HL-60/S4 treated with retinoic acid at 250 ng/mL for 4 days and 3 days (cell line): ENCODE measurements at regions not wholly inside any gene's neighbourhood (a gene's known extent, or its start where the extent isn't known, plus 50 kb on each side); places are given as distances from the start of the nearest gene placed in this dataset.
"Not testable (repeated sequence)": the region's sequence is repeated elsewhere in the genome, so short reads cannot be mapped to it uniquely, and the experiment has no call there.

ENCODE experiments used
- in situ Hi-C: fragments of 300-500 bp; cut with MboI; formaldehyde crosslinking; loops from 2 replicates; pipeline ENCODE4 v1.7.0; 2022; ENCODE audit warnings: low sequenced_read_pairs

DNA sequence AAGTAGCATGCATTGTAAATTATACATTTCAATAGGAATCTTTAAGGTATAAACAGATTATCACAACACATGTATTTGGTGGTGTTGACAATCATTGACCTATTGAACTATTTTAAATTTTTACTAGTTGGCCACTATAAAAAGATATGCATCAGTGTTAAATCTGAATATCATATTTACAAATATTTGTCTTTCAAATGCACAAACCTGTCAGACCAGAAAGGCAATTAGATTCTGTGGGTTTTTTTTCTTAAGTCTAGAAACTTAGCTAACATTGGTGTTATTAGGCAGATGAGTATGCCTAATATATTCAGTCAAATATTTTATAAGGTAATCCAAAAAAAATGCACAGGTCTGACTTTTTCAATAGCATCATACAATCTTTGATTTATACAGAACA, 241.4 kb upstream of the DGKB start:
- in situ Hi-C loops, result no loop called here

DNA sequence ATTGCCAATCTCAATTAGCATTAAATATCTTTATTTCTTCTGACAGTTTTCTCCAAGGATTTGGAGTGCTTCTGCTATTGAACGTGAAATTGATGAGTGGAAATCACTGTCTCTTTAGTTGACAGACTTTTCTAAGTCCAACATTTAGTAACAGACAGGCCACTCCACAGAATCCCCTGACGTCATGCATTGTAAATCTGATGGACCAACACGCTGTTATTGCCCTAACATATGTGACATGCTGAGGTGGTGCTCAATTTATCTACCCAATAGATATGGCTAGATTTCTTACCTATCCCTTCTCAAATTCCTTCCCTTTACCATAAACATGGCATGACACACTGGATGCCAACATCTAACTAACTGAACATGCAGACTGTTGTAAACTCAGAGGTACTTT, 240.6 kb upstream of the DGKB start:
- in situ Hi-C loops, result no loop called here

- in situ Hi-C loops, result no loop called here
Observed at GRCh38 chr7:15140431-15140830, 237.9 kb upstream of the DGKB start.

DNA sequence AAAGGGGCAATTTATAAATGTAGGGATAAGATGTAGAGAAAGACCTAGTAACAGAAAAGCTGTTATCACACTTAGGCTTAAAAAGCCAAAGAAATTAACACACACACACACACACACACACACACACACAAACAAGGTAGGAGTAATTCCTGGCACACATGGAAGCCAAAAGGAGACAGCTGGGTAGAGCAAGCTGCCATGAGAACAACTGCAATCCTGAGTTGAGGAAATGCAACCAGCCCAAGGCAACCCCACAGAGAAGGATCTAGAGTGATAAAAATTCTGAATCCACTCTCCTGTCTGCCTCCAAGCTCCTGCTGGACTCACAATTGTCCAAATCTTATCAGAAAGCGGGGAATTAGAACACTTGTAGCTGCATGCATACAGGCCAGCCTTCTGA, 229.1 kb upstream of the DGKB start:
- in situ Hi-C loops, result no loop called here

GRCh38 chr7:15130666-15131541, 228.4 kb upstream of the DGKB start:
- in situ Hi-C loops, result no loop called here

DNA sequence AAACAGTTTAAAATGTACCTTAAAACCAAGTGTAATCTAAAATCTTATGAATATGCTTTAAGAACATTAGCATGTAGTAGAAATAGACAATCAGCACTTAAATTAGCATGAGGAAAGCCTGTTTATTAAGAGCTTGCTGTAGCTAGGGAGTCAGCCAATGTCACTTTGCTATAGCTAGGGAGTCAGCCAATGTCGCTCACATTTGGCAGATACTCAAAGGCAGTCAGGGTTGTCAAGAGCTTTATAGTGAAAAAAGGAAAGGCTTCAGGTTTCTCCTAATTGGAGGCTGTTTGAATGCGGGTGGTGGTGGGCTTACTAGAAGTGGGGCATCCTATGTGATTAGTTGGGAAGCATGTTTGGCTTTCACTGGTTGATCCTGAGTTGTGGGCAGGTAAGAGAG, 226.2 kb upstream of the DGKB start:
- in situ Hi-C loops, result no loop called here

- in situ Hi-C loops, result not testable (repeated sequence)
Observed at GRCh38 chr7:15126653-15127052, 224.1 kb upstream of the DGKB start.

DNA sequence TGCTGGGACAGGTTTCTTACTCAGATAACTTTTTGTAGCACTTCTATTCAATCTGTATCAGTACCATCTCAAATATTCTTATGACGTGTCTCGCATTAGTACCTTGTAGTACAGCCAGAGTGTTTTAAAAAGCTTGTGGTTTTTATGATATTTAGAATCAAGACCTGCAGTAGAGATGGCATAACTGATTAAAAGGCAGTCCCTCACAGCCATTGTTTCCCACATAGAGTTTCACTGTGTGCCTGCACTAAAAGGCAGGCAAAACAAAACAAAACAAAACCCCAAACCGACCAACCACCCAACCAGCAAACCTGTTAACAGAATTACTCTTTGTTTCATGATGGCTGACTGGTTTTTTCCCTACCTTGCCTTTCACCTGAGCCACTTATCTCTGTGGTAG, 221.3 kb upstream of the DGKB start:
- in situ Hi-C loops, result no loop called here

DNA sequence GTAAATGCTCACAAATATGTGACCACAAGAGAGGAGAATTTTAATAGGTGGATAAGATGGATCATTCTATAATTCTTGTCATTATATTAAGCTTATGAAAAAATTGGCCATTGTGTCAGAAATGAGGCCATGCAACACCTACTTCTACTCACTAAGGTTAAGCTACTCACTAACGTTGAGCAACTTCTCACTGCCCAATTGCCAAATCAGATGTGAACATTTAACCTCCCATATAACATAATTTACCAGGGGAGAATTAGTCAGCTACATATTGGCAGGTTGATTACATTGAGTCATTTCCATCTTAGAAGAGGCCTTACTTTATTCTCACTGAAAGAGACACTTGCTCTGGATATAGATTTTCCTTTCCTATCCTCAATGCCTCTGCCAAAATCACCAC, 211.2 kb upstream of the DGKB start:
- in situ Hi-C loops, result no loop called here

DNA sequence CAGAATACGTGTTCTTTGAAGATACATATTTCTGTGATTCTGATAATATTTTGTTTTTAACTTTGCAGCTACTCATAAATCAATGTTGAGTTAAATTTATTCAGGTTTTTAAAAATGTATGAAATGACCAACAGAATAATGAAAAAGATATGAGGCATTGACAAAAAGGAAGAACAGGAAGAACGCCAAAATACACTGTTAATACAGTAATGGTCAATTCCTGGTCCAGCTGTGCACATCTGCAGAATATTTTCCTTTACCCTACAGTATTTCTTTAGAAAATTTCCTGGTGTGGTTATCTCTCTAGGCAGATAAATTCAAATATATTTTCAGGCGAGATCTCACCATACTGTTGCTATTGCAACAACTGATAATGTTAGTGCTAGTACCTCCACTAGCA, 203.2 kb upstream of the DGKB start:
- in situ Hi-C loops, result no loop called here

DNA sequence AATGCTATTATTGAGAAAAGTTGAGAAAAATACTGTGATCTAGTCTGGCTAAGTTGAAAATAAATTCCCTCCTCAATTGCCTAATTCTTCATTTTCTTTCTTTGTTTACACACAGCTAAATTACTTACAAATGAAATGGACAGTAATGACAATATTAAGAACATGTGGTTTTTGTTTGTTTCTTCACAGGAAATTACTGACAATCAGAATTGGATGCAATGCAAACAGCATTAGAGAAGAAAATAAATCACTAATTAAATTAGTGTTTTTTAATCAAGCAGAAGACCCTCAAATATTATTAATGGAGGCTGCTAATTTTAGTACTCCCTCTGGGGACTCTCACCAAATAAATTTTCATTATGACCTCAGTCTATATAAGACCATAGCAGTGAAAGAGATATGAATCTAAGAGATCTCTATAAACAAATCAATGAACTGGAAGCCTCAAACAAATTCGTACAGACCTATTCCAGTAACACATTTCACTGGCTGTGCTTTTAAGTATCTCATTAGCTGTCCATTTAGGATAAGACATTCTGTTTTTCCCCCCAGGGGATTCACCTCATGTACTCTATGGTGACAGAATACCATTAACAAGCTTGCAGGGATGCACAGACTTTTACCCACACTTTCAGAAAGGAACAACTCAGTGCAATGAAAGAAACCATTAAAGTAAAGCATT, 202.0 kb upstream of the DGKB start:
- in situ Hi-C loops, result no loop called here

DNA sequence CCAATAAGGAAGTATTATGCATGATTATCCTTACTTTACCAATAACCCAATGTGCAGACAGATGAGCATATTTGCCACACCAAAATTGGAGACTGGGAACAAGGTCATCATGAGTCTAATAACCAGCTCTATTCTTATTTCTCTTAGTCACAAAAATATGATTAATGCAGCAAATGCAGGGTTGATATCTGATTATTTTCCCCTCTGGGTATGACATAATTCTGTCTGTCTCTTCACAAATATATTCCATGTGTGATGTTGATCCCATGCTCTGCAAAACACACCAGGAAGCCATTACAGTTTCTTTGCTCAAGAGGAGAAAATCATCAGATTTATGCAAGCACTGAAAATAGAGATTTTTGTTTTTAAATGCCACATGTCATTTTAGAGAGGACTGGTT, 196.5 kb upstream of the DGKB start:
- in situ Hi-C loops, result no loop called here

GRCh38 chr7:15096853-15097252, 194.3 kb upstream of the DGKB start:
- in situ Hi-C loops, result no loop called here

DNA sequence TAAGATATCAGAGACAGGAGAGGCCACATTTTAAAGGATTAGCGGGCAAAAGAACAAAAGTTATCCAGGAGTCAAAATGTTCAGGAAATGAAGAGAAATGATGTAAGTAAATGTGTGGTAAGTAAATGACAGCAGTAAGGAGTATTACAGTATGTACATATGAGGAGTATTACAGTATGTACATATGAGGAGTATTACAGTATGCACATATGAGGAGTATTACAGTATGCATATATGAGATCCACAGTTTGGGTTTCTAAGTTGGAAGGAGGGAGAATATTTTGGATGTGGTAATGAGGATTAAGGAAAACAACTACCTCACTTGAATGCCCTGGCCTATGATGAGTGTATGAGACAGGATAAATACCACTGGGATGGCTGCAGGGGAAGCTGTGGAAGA, 192.4 kb upstream of the DGKB start:
- in situ Hi-C loops, result no loop called here

DNA sequence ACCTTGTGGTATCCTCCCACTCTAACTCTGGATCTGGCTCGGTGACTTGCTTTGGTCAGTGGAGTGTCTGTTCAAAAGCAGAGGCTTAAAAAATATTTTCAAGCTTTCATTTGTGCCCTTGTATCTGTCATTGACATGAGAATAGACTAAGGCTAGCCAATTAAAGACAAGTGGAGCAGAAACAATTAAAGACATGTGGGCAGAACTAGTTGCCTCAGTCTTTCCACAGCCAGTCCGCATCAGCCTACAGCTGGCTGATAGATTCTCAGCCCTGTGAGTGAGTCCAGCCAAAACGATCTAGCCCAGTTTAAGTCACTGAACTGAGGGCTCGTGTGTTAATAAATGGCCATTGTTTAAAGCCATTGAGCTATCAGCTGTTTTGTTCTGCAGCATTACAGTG, 185.2 kb upstream of the DGKB start:
- in situ Hi-C loops, result no loop called here

DNA sequence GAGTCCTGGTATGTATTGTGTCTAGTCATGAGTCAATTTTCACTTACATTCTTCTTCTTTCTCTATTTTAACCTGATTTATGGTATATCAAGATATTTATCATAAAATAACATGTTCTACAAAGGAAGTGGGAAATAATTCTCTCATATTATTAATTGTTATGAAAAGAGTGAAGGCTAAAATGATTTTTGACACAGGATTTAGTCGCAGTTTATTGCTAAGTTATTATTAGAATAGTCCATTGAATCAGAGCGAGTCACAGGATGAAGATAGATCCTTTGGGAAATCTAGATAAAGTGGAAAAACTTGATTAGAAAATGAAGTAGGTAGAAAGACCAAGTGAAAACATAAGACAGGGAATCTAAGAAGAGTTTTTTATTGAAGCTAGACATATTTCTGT, 184.3 kb upstream of the DGKB start:
- in situ Hi-C loops, result no loop called here

- in situ Hi-C loops, result no loop called here
Observed at GRCh38 chr7:15086131-15086611, 183.6 kb upstream of the DGKB start.

GRCh38 chr7:15085366-15085765, 182.8 kb upstream of the DGKB start:
- in situ Hi-C loops, result no loop called here

- in situ Hi-C loops, result no loop called here
Observed at GRCh38 chr7:15084368-15084767, 181.8 kb upstream of the DGKB start.

DNA sequence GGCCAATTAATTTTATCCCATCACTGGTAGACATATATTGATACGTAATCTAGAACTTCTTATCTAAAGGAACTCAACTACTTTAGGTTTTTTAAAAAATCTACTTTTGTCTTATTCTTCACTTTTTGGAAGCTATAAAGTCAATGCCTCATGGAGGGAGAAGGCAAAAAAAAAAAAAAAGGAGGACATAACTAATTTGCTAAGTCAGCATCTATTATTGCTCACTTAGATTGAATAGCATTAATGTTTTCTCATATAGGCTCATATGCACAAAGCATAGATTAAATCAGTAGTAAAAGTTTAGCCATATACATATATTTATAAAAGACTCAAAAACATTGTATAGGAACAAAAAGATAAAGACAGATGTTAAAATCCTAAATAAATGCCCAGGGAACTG, 179.3 kb upstream of the DGKB start:
- in situ Hi-C loops, result no loop called here

GRCh38 chr7:15073301-15073700, 170.8 kb upstream of the DGKB start:
- in situ Hi-C loops, result no loop called here

- in situ Hi-C loops, result no loop called here
Observed at GRCh38 chr7:15068324-15068723, 165.8 kb upstream of the DGKB start.
